ENCODE measurements at regions not wholly inside any gene's neighbourhood (a gene's known extent, or its start where the extent isn't known, plus 50 kb on each side); places are given as distances from the start of the nearest gene placed in this dataset.

DNA sequence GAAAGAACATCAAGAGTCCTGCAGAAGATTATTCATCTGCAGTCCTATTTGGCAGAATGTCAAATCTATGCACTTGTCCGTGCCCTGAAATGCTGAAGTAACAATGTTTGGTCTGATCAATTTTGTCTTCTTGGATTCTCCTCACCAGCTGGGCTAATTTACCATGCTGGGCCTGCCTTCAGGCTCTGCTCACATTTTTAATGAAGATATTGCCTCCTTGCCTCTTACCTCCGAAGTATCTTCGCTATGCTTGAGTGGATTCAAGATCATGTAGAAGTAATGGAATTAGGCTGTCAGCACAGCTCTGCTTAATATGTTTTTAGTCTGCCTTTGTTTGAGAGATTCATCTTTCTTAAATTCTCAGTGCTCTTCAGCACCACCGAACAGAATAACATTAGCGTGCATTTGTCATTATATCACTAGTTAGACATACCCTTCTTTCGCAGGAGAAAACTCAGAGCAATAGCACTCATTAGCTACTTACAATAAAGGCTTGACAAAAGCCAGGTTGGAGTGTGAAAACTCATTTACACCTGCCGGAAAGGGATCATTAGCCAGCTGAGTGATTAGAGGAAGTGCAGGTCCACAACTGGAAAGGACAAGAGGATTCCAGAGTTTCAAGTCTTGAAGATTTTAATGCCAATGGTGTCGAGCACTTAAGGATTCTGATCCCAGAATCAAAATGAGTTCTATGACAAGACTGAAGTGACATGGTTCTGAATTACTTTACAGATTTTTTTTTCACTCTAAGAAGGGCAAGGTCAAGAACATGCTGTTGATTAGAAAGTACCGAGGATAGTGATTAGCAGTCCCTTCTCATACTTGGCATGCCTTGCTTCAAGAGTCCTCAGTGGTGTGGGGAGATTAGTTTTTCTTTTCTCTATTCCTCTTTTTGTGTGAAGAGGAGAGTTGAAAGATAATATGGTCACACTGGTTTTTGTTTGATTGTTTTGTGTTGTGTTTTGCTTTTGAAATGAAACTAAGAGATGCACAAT, 405.6 kb upstream of the TOM1L1 start:
- Histone ChIP-seq H3K79me1 (ENCODE audit: low read length) (no peaks in the 10 kb centered on the region), H3K18ac (ENCODE audit: low read length) (no peak overlapping the region), H3K9ac (ENCODE audit: low read length) (no peak overlapping the region), H4K8ac (ENCODE audit: low read depth, low read length) (no peak overlapping the region), H2BK5ac (ENCODE audit: low read length) (no peak overlapping the region), H3K79me2 (ENCODE audit: control insufficient read depth, insufficient read depth, low read length) (no peaks in the 10 kb centered on the region), H2AK5ac (ENCODE audit: low read length) (no peak overlapping the region), H4K5ac (ENCODE audit: low read length) (no peak overlapping the region), H3K4ac (ENCODE audit: low read depth, low read length) (no peak overlapping the region), H3K4me1 (ENCODE audit: control insufficient read depth, low read depth, low read length) (no peaks in the 10 kb centered on the region), H2BK120ac (ENCODE audit: low read depth, low read length) (no peak overlapping the region), H3K4me2 (ENCODE audit: low read length) (no peak overlapping the region), H2BK15ac (replicated peaks; ENCODE audit: low read depth) (no peak overlapping the region), H3K36me3 (ENCODE audit: control insufficient read depth, insufficient read depth, low read length) (no peaks in the 10 kb centered on the region), H3K27ac (ENCODE audit: low read depth, low read length) (no peak overlapping the region), H3K27me3 (ENCODE audit: insufficient read depth, low read length, poor library complexity) (no peaks in the 10 kb centered on the region), H3K4me3 (ENCODE audit: low read length) (no peak overlapping the region), H3K56ac (ENCODE audit: low read length) (no peak overlapping the region), H3K23ac (ENCODE audit: low read length) (no peak overlapping the region)
- no CpG with 5 or more reads among the region's 9 CpGs for WGBS (ENCODE audit: extremely low coverage, insufficient coverage, low lambda C conversion rate)
- DNase-seq: peak; percentile 56

DNA sequence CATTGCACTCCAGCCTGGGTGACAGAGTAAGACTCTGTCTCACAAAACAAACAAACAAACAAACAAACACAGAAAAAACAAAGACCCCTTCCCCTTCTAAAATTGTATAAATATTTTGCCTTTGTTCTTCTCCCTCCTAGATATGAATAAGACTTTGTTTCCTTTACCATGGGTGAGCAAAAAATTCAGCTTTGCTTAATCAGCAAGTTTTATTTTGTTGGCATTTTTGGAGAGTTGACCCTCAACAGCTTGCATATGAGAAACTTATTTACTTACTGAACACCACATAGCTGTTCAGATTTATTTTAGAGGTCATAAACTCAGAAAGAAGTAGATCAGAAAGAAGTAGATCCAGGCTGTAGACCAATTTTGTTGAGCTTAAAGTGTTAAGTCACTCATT, 395.2 kb upstream of the TOM1L1 start:
- Histone ChIP-seq H2BK120ac (ENCODE audit: low read depth, low read length) (no peak overlapping the region), H3K18ac (ENCODE audit: low read length) (no peak overlapping the region), H3K9ac (ENCODE audit: low read length) (no peak overlapping the region), H4K5ac (ENCODE audit: low read length) (no peak overlapping the region), H3K79me2 (ENCODE audit: control insufficient read depth, insufficient read depth, low read length) (no peaks in the 10 kb centered on the region), H3K4me3 (ENCODE audit: low read length) (no peak overlapping the region), H2AK5ac (ENCODE audit: low read length) (no peak overlapping the region), H3K4me1 (ENCODE audit: control insufficient read depth, low read depth, low read length) (no peaks in the 10 kb centered on the region), H3K79me1 (ENCODE audit: low read length) (no peaks in the 10 kb centered on the region), H2BK5ac (ENCODE audit: low read length) (no peak overlapping the region), H3K27me3 (ENCODE audit: insufficient read depth, low read length, poor library complexity) (no peaks in the 10 kb centered on the region), H3K4me2 (ENCODE audit: low read length) (no peak overlapping the region), H3K23ac (ENCODE audit: low read length) (no peak overlapping the region), H3K36me3 (ENCODE audit: control insufficient read depth, insufficient read depth, low read length) (no peaks in the 10 kb centered on the region), H3K56ac (ENCODE audit: low read length) (no peak overlapping the region), H2BK15ac (replicated peaks; ENCODE audit: low read depth) (no peak overlapping the region), H4K8ac (ENCODE audit: low read depth, low read length) (no peak overlapping the region), H3K27ac (ENCODE audit: low read depth, low read length) (no peak overlapping the region), H3K4ac (ENCODE audit: low read depth, low read length) (no peak overlapping the region)
- DNase-seq: no peak

GRCh38 chr17:54518706-54519105, 381.9 kb upstream of the TOM1L1 start:
- Histone ChIP-seq H3K4me1 (ENCODE audit: control insufficient read depth, low read depth, low read length) (no peaks in the 10 kb centered on the region), H3K36me3 (ENCODE audit: control insufficient read depth, insufficient read depth, low read length) (no peaks in the 10 kb centered on the region), H4K8ac (ENCODE audit: low read depth, low read length) (no peak overlapping the region), H3K56ac (ENCODE audit: low read length) (no peak overlapping the region), H3K23ac (ENCODE audit: low read length) (no peak overlapping the region), H3K4me3 (ENCODE audit: low read length) (no peak overlapping the region), H3K4ac (ENCODE audit: low read depth, low read length) (no peak overlapping the region), H3K27me3 (ENCODE audit: insufficient read depth, low read length, poor library complexity) (no peaks in the 10 kb centered on the region), H3K9ac (ENCODE audit: low read length) (no peak overlapping the region), H2BK5ac (ENCODE audit: low read length) (no peak overlapping the region), H3K27ac (ENCODE audit: low read depth, low read length) (no peak overlapping the region), H4K5ac (ENCODE audit: low read length) (no peak overlapping the region), H2AK5ac (ENCODE audit: low read length) (no peak overlapping the region), H3K18ac (ENCODE audit: low read length) (no peak overlapping the region), H3K79me1 (ENCODE audit: low read length) (no peaks in the 10 kb centered on the region), H3K79me2 (ENCODE audit: control insufficient read depth, insufficient read depth, low read length) (no peaks in the 10 kb centered on the region), H2BK15ac (replicated peaks; ENCODE audit: low read depth) (no peak overlapping the region), H3K4me2 (ENCODE audit: low read length) (no peak overlapping the region), H2BK120ac (ENCODE audit: low read depth, low read length) (no peak overlapping the region)
- no peak for DNase-seq
- no CpG with 5 or more reads among the region's 2 CpGs for WGBS (ENCODE audit: extremely low coverage, insufficient coverage, low lambda C conversion rate)

GRCh38 chr17:54521137-54521536, 379.5 kb upstream of the TOM1L1 start:
- H2BK5ac ChIP-seq (ENCODE audit: low read length): no peak overlapping the region
- no peak overlapping the region for H3K4ac ChIP-seq (ENCODE audit: low read depth, low read length)
- no peak overlapping the region for H3K4me2 ChIP-seq (ENCODE audit: low read length)
- H3K18ac ChIP-seq (ENCODE audit: low read length): no peak overlapping the region
- no peak overlapping the region for H3K9ac ChIP-seq (ENCODE audit: low read length)
- H3K27ac ChIP-seq (ENCODE audit: low read depth, low read length): no peak overlapping the region
- no peak overlapping the region for H2BK15ac ChIP-seq (replicated peaks; ENCODE audit: low read depth)
- H3K27me3 ChIP-seq (ENCODE audit: insufficient read depth, low read length, poor library complexity): no peaks in the 10 kb centered on the region
- no peak for DNase-seq
- no peak overlapping the region for H2BK120ac ChIP-seq (ENCODE audit: low read depth, low read length)
- no peak overlapping the region for H3K56ac ChIP-seq (ENCODE audit: low read length)
- H3K79me1 ChIP-seq (ENCODE audit: low read length): no peaks in the 10 kb centered on the region
- H3K79me2 ChIP-seq (ENCODE audit: control insufficient read depth, insufficient read depth, low read length): no peaks in the 10 kb centered on the region
- no peaks in the 10 kb centered on the region for H3K4me1 ChIP-seq (ENCODE audit: control insufficient read depth, low read depth, low read length)
- H4K8ac ChIP-seq (ENCODE audit: low read depth, low read length): no peak overlapping the region
- no peak overlapping the region for H4K5ac ChIP-seq (ENCODE audit: low read length)
- WGBS (ENCODE audit: extremely low coverage, insufficient coverage, low lambda C conversion rate): no CpG with 5 or more reads among the region's 4 CpGs
- H3K36me3 ChIP-seq (ENCODE audit: control insufficient read depth, insufficient read depth, low read length): no peaks in the 10 kb centered on the region
- no peak overlapping the region for H2AK5ac ChIP-seq (ENCODE audit: low read length)
- H3K4me3 ChIP-seq (ENCODE audit: low read length): no peak overlapping the region
- H3K23ac ChIP-seq (ENCODE audit: low read length): no peak overlapping the region

DNA sequence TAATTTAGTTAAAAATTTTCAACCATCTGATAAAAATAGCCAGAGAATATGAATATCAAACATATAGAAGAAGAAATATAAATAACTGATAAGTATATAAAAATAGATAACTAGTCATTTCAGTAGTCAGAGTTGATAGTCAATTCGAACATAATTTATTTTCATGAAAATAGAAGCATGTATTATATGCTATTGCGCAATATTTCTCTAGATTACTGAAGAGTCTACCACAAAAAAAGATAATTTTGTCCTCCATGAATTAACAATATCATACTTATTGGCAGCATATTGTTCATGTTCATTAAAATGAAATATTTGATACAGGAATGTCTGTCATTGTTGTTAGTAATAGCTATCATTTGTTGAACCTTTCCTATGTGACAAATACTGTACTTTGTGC, 376.2 kb upstream of the TOM1L1 start:
- H3K79me2 ChIP-seq (ENCODE audit: control insufficient read depth, insufficient read depth, low read length): no peaks in the 10 kb centered on the region
- no peak overlapping the region for H3K27ac ChIP-seq (ENCODE audit: low read depth, low read length)
- H3K9ac ChIP-seq (ENCODE audit: low read length): no peak overlapping the region
- no peaks in the 10 kb centered on the region for H3K36me3 ChIP-seq (ENCODE audit: control insufficient read depth, insufficient read depth, low read length)
- no peak for DNase-seq
- no peak overlapping the region for H3K4me3 ChIP-seq (ENCODE audit: low read length)
- no peak overlapping the region for H3K23ac ChIP-seq (ENCODE audit: low read length)
- H3K27me3 ChIP-seq (ENCODE audit: insufficient read depth, low read length, poor library complexity): no peaks in the 10 kb centered on the region
- no peaks in the 10 kb centered on the region for H3K79me1 ChIP-seq (ENCODE audit: low read length)
- H3K4me1 ChIP-seq (ENCODE audit: control insufficient read depth, low read depth, low read length): no peaks in the 10 kb centered on the region
- no peak overlapping the region for H3K4me2 ChIP-seq (ENCODE audit: low read length)
- no peak overlapping the region for H3K18ac ChIP-seq (ENCODE audit: low read length)
- no peak overlapping the region for H2AK5ac ChIP-seq (ENCODE audit: low read length)
- H2BK15ac ChIP-seq (replicated peaks; ENCODE audit: low read depth): no peak overlapping the region
- no peak overlapping the region for H4K5ac ChIP-seq (ENCODE audit: low read length)
- no peak overlapping the region for H2BK120ac ChIP-seq (ENCODE audit: low read depth, low read length)
- WGBS (ENCODE audit: extremely low coverage, insufficient coverage, low lambda C conversion rate): no CpG with 5 or more reads among the region's 2 CpGs
- no peak overlapping the region for H4K8ac ChIP-seq (ENCODE audit: low read depth, low read length)
- no peak overlapping the region for H3K56ac ChIP-seq (ENCODE audit: low read length)
- no peak overlapping the region for H2BK5ac ChIP-seq (ENCODE audit: low read length)
- H3K4ac ChIP-seq (ENCODE audit: low read depth, low read length): no peak overlapping the region

GRCh38 chr17:54527941-54528340, 372.7 kb upstream of the TOM1L1 start:
- H3K4ac ChIP-seq (ENCODE audit: low read depth, low read length): no peak overlapping the region
- no peaks in the 10 kb centered on the region for H3K79me1 ChIP-seq (ENCODE audit: low read length)
- no peaks in the 10 kb centered on the region for H3K79me2 ChIP-seq (ENCODE audit: control insufficient read depth, insufficient read depth, low read length)
- H3K56ac ChIP-seq (ENCODE audit: low read length): no peak overlapping the region
- H2BK120ac ChIP-seq (ENCODE audit: low read depth, low read length): no peak overlapping the region
- H3K4me3 ChIP-seq (ENCODE audit: low read length): no peak overlapping the region
- H3K23ac ChIP-seq (ENCODE audit: low read length): no peak overlapping the region
- DNase-seq: no peak
- H3K18ac ChIP-seq (ENCODE audit: low read length): no peak overlapping the region
- H2BK5ac ChIP-seq (ENCODE audit: low read length): no peak overlapping the region
- H3K9ac ChIP-seq (ENCODE audit: low read length): no peak overlapping the region
- no CpG with 5 or more reads among the region's 2 CpGs for WGBS (ENCODE audit: extremely low coverage, insufficient coverage, low lambda C conversion rate)
- H2AK5ac ChIP-seq (ENCODE audit: low read length): no peak overlapping the region
- H4K5ac ChIP-seq (ENCODE audit: low read length): no peak overlapping the region
- no peak overlapping the region for H3K4me2 ChIP-seq (ENCODE audit: low read length)
- H3K4me1 ChIP-seq (ENCODE audit: control insufficient read depth, low read depth, low read length): peaks cover 2% of the 10 kb centered on the region
- no peak overlapping the region for H4K8ac ChIP-seq (ENCODE audit: low read depth, low read length)
- H3K36me3 ChIP-seq (ENCODE audit: control insufficient read depth, insufficient read depth, low read length): no peaks in the 10 kb centered on the region
- no peak overlapping the region for H2BK15ac ChIP-seq (replicated peaks; ENCODE audit: low read depth)
- H3K27me3 ChIP-seq (ENCODE audit: insufficient read depth, low read length, poor library complexity): no peaks in the 10 kb centered on the region
- H3K27ac ChIP-seq (ENCODE audit: low read depth, low read length): no peak overlapping the region
